NCI-H146 (cell line): ENCODE measurements at regions not wholly inside any gene's neighbourhood (a gene's known extent, or its start where the extent isn't known, plus 50 kb on each side); places are given as distances from the start of the nearest gene placed in this dataset.
"Not testable (repeated sequence)": the region's sequence is repeated elsewhere in the genome, so short reads cannot be mapped to it uniquely, and the experiment has no call there.

Experiments used
- DNase-seq: peaks from one replicate; lab custom pipeline; 2025; lab: John Stamatoyannopoulos, UW

GRCh38 chr6:159594106-159594749 is 98.8 kb downstream of the SOD2 start:
- DNase-seq, result no peak

DNA sequence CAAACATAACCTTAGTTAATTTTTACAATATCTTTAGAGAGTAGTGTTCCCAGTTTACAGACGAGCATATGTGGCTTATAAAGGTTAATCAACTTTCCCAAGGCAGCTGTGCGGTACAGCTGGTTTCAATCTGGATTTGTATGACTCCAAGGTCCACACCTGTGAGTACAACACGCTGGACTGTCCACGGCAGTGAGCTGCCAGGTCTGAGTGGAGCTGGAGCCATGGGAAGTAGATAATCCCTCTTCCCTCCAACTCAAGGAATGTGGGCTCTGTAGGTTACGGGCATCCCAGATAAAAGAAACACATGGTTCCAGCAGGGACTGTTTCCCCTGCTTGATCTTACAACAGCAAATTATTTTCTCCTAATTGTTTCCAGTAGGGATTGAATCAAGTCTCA is 102.2 kb downstream of the SOD2 start:
- no peak for DNase-seq

- no peak for DNase-seq
Measured at GRCh38 chr6:159586684-159587083, 106.4 kb downstream of the SOD2 start.

- no peak for DNase-seq
Measured at GRCh38 chr6:159582736-159583135, 110.3 kb downstream of the SOD2 start.

- DNase-seq, result no peak
Measured at GRCh38 chr6:159578629-159579028, 114.4 kb downstream of the SOD2 start.

GRCh38 chr6:159577564-159577963 is 115.5 kb downstream of the SOD2 start:
- DNase-seq, result no peak

DNA sequence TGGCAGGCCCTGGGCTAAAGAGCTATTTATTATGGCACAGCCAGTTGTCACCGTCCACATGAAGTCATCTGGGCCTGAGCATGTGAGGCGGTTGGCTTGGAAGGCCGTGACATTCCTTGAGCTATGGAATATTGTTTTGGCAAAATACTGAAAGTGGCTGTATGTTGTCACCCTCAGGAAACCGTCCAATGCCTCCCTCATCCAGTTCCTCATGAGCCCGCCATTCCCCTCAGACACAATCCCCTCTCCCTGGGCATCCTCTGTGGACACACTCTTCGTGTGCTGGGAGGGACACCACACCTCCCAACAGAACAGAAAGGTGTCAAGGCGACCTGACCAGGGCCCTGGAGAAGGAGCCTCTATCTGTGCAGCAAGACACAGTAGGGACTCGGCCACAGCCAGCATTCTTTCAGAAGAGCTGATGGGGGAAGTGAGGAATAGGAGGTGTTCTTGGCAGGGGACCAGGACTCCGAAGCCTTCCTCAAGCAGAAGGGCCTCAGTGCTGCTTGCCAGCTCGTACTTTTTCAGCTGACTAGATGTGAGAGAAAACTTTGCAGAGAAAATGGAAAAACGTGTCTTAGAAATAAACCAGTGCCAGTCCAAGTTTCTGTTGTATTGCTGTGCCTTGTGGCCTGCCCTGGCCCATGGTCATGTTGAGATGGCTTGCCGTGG is 120.5 kb downstream of the SOD2 start:
- DNase-seq, result no peak

- no peak for DNase-seq
Measured at GRCh38 chr6:159565181-159565710, 127.8 kb downstream of the SOD2 start.

GRCh38 chr6:159564456-159564855 is 128.6 kb downstream of the SOD2 start:
- DNase-seq, result no peak

DNA sequence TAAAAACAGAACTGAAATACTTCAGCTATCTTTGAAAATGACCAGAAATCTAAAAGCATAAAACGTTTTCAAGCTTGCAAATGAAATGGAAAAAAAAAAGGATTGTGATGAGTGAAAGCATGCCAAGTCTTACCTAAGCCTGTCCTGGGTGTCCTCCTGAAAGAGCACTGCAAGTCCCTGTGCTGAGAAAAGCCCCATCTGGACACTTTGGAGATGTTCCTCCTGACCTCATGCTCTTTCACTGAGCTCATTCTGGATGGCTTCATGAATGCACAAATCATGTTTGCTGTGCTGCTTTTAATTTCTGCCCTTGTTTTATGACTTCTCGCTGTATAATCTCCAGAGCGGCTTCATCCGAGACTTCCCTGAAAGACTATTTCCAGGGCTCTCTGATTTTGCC is 136.0 kb downstream of the SOD2 start:
- DNase-seq, result no peak

- DNase-seq, result no peak
Measured at GRCh38 chr6:159555082-159555875, 137.8 kb downstream of the SOD2 start.

- no peak for DNase-seq
Measured at GRCh38 chr6:159541296-159541695, 151.7 kb downstream of the SOD2 start.

- DNase-seq, result no peak
Measured at GRCh38 chr6:159540883-159541282, 152.2 kb downstream of the SOD2 start.

DNA sequence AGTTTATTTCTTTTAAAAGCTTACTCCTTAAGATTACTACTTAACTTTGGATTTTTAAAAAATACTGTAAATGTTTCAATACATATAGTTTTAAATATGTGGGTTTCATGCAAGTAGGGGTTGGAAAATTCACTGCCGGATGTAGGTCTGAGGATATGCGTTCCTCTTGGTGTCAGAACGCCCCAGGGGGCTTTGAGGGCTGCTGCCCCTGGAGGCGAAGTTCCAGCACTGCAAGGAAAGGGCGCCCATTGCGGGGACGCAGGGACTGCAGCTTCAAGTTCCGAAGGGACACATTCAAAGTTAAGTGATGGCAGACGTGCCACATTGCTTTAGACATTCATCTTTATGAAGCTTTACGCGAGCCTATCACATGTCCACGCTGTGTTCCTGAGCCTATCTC is 152.9 kb downstream of the SOD2 start:
- DNase-seq, result no peak

DNA sequence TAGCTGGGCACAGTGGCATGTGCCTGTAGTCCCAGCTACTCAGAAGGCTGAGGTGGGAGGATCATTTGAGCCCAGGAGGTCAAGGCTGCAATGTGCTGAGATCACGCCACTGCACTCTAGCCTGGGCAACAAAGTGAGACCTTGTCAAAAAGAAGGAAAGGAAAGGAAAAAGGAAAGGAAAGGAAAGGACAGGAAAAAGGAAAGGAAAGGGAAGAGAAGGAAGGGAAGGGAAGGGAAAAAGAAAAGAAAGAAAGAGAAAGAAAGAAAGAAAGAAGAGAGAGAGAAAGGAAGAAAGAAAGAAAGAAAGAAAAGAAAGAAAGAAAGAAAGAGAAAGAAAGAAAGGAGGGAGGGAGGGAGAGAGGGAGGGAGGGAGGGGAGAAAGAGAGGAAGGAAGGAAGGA is 155.0 kb downstream of the SOD2 start:
- not testable (repeated sequence) for DNase-seq

GRCh38 chr6:159535656-159536350 is 157.2 kb downstream of the SOD2 start:
- no peak for DNase-seq

- DNase-seq, result no peak
Measured at GRCh38 chr6:159533568-159533967, 159.5 kb downstream of the SOD2 start.

- DNase-seq, result no peak
Measured at GRCh38 chr6:159533016-159533415, 160.0 kb downstream of the SOD2 start.

GRCh38 chr6:159532155-159532554 is 160.9 kb downstream of the SOD2 start:
- DNase-seq, result no peak

DNA sequence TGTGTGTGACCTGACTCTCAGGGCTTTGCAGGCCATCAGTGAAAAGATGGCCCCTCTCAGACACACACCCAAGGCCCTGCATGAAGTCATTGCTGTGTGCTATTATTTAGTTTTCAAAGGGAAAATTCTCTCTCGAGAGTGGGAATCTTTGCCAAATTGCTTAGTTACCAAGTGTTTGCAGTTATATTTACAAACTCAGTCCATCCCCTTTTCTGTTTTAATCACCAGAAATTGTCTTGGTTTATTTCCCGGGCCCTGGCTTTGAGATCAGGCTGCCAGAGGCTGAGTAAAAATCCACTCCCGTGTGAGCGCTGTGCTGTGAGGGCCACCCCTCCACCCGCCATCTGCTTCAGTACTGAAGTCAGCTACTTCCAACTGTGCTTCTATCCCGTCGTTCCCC is 163.1 kb downstream of the SOD2 start:
- no peak for DNase-seq

DNA sequence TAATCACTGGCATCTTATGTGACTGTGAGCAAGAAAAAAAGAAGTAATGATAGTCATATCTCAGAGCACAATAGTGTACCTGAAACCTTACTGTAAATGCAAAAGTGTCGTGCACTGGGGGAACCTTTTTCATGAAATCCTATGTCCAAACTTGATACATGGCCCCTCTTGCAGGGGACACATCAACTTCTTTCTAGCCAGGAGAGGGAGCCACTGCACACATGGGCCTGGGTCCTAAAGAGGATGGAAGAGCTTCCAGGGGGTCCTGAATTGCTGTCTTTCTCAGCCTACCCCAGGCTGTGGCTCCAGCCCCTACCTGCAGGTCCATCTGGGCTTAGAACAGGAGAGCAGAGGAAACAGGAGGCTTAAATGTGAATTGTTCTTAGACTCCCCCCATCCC is 165.7 kb downstream of the SOD2 start:
- DNase-seq, result no peak

- DNase-seq, result no peak
Measured at GRCh38 chr6:159525445-159526025, 167.5 kb downstream of the SOD2 start.
